OCI-LY7 (cell line): ENCODE measurements at regions not wholly inside any gene's neighbourhood (a gene's known extent, or its start where the extent isn't known, plus 50 kb on each side); places are given as distances from the start of the nearest gene placed in this dataset.

Experiments
- EZH2phosphoT487 ChIP-seq: fragments of 200-600 bp; sonication (generic); IDR thresholded peaks from 2 replicates; pipeline ENCODE4 v1.6.1; 2018; ENCODE audit warnings: low read depth, borderline replicate concordance, mild to moderate bottlenecking, mixed run types, antibody characterized with exemption, low read length, moderate library complexity, mixed read lengths
- TF ChIP-seq, protein P1 (sequence below): fragments of 200-600 bp; sonication (generic); conservative IDR thresholded peaks from 2 replicates; pipeline ENCODE4 v1.5.1; 2014; ENCODE audit warnings: mild to moderate bottlenecking, antibody characterized with exemption, low read length, moderate library complexity, mixed read lengths

DNA sequence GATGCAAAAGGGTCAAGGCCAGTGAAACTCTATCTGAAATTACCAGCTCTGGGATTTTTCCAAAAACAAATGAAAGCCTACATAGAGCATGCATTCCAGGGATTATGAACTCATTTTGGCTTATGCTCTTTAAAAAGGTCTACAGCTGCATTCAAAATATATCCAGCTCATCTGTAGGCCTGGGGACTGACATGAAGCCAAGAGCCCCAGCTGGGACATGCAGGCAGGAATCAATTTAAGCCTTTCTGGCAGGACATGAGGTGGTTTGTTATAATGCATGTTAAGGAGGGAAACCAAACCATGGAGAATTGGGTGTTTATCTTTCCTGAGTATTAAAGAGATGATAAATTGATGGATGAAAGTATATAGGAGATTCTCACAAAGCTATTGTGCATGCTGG, 164.5 kb downstream of the RBM43 start:
- TF ChIP-seq, protein P1, sequence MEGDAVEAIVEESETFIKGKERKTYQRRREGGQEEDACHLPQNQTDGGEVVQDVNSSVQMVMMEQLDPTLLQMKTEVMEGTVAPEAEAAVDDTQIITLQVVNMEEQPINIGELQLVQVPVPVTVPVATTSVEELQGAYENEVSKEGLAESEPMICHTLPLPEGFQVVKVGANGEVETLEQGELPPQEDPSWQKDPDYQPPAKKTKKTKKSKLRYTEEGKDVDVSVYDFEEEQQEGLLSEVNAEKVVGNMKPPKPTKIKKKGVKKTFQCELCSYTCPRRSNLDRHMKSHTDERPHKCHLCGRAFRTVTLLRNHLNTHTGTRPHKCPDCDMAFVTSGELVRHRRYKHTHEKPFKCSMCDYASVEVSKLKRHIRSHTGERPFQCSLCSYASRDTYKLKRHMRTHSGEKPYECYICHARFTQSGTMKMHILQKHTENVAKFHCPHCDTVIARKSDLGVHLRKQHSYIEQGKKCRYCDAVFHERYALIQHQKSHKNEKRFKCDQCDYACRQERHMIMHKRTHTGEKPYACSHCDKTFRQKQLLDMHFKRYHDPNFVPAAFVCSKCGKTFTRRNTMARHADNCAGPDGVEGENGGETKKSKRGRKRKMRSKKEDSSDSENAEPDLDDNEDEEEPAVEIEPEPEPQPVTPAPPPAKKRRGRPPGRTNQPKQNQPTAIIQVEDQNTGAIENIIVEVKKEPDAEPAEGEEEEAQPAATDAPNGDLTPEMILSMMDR = no peak
- TF ChIP-seq EZH2phosphoT487 = no peak
